ENCODE measurements at regions not wholly inside any gene's neighbourhood (a gene's known extent, or its start where the extent isn't known, plus 50 kb on each side); places are given as distances from the start of the nearest gene placed in this dataset.

DNA sequence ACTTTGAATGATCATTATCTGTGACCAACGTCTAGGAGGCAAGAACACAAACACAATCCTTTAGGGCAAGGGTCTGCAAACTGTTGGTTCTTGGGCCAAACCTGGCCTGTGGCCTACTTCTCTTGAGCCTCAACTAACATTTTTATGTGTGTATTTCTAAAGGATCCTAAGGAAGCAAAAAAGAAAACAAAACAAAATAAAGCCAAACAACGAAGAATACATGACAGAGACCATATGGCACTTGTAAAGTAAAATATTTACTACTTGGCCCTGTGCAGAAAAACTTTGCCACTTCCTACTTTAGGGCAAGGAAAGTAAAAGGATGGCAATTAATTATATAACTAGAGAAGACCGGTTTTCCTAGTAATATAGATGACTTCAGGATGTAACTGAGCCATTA lies 1056.2 kb downstream of the EPHA7 start:
- Histone ChIP-seq H3K27ac (ENCODE audit: low read depth, low read length) (no peak overlapping the region), H3K4me3 (ENCODE audit: low read depth, low read length) (no peak overlapping the region), H3K9me3 (ENCODE audit: control insufficient read depth, insufficient read depth, low read length) (no peaks in the 10 kb centered on the region), H3K27me3 (ENCODE audit: control insufficient read depth, insufficient read depth, low read length) (no peaks in the 10 kb centered on the region)
- no peak for DNase-seq (ENCODE audit: low read depth, low spot score)
- ChIA-PET CTCF (no interaction called here), POLR2A (no interaction called here)
- TF ChIP-seq, protein P1, sequence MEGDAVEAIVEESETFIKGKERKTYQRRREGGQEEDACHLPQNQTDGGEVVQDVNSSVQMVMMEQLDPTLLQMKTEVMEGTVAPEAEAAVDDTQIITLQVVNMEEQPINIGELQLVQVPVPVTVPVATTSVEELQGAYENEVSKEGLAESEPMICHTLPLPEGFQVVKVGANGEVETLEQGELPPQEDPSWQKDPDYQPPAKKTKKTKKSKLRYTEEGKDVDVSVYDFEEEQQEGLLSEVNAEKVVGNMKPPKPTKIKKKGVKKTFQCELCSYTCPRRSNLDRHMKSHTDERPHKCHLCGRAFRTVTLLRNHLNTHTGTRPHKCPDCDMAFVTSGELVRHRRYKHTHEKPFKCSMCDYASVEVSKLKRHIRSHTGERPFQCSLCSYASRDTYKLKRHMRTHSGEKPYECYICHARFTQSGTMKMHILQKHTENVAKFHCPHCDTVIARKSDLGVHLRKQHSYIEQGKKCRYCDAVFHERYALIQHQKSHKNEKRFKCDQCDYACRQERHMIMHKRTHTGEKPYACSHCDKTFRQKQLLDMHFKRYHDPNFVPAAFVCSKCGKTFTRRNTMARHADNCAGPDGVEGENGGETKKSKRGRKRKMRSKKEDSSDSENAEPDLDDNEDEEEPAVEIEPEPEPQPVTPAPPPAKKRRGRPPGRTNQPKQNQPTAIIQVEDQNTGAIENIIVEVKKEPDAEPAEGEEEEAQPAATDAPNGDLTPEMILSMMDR (IDR thresholded peaks at IDR 0.05; ENCODE audit: low read depth, low read length): no peak

DNA sequence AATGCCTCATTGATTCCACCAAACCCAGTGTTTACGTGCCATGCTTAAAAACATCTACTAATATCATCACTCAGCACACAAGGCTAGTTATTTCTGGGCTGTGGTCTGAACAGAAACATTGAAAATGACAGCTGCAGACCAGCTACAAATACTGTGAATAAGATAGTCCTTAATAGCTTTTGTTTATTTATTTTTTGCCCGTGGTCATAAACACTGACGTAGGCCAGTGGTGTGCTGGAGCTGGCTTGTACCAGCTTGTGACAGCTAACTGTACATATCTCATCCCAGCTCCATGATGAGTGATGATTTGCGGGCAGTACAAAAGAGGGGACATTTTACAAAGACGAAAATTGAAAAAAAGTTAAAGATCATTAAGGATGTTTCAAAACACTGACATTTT lies 1057.0 kb downstream of the EPHA7 start:
- DNase-seq (ENCODE audit: low read depth, low spot score): no peak
- POLR2A ChIA-PET: no interaction called here

DNA sequence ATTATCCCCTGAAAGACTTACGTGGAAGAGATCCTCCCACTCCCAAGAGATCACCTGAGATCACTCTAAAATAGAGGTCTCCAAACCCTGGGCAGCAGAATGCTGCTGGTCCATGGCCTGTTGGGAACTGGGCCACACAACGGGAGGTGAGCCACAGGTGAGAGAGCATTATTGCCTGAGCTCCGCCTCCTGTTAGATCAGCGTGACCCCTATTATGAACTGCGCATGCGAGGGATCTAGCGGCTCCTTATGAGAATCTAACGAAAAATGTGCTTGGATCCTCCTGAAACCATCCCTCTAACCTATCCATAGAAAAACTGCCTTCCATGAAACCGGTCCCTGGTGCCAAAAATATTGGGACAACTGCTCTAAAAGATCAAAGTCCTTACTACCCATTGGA lies 1057.4 kb downstream of the EPHA7 start:
- H3K27me3 ChIP-seq (ENCODE audit: control insufficient read depth, insufficient read depth, low read length): no peaks in the 10 kb centered on the region
- no peak for DNase-seq (ENCODE audit: low read depth, low spot score)
- H3K27ac ChIP-seq (ENCODE audit: low read depth, low read length): no peak overlapping the region
- no peak overlapping the region for H3K4me3 ChIP-seq (ENCODE audit: low read depth, low read length)
- TF ChIP-seq, protein P1 (IDR thresholded peaks at IDR 0.05; ENCODE audit: low read depth, low read length): no peak
- H3K9me3 ChIP-seq (ENCODE audit: control insufficient read depth, insufficient read depth, low read length): no peaks in the 10 kb centered on the region
- POLR2A ChIA-PET: no interaction called here
- CTCF ChIA-PET: no interaction called here

More for the DNA sequence above, 1057.0 kb downstream of the EPHA7 start:
- Histone ChIP-seq H3K9me3 (ENCODE audit: control insufficient read depth, insufficient read depth, low read length) (no peaks in the 10 kb centered on the region), H3K27ac (ENCODE audit: low read depth, low read length) (no peak overlapping the region), H3K27me3 (ENCODE audit: control insufficient read depth, insufficient read depth, low read length) (no peaks in the 10 kb centered on the region), H3K4me3 (ENCODE audit: low read depth, low read length) (no peak overlapping the region)
- TF ChIP-seq, protein P1 (IDR thresholded peaks at IDR 0.05; ENCODE audit: low read depth, low read length): no peak
- CTCF ChIA-PET: no interaction called here

DNA sequence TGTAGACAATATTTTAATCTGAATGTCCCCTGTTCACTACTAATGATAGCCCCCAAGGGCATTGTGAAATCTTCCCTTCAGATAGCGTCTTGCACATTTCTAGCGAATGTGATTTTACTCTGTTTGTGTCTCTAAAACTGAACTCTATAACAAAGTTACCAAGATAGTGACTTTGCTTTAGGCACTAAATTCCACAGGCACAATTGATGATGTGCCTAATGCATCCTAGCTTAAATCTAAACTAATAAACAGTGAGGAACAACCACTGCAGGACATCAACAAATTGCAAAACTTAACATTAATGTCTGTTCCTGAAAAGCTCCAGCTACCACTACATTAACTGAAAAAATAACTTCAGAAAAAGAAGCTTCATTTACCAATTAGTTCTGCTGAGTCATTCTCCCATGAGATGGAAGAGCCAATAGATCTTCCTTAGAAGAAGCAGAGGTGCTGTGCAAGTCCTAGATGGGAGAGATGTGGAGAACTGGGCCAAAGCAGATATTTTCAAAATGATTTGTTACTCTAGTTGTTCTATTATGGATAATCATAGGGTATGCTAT lies 1065.0 kb downstream of the EPHA7 start:
- Histone ChIP-seq H3K9me3 (ENCODE audit: control insufficient read depth, insufficient read depth, low read length) (no peaks in the 10 kb centered on the region), H3K4me3 (ENCODE audit: low read depth, low read length) (no peak overlapping the region), H3K27ac (ENCODE audit: low read depth, low read length) (no peak overlapping the region), H3K27me3 (ENCODE audit: control insufficient read depth, insufficient read depth, low read length) (no peaks in the 10 kb centered on the region)
- DNase-seq (ENCODE audit: low read depth, low spot score): no peak
- TF ChIP-seq, protein P1 (IDR thresholded peaks at IDR 0.05; ENCODE audit: low read depth, low read length): no peak
- CTCF ChIA-PET: no interaction called here
- POLR2A ChIA-PET: no interaction called here

DNA sequence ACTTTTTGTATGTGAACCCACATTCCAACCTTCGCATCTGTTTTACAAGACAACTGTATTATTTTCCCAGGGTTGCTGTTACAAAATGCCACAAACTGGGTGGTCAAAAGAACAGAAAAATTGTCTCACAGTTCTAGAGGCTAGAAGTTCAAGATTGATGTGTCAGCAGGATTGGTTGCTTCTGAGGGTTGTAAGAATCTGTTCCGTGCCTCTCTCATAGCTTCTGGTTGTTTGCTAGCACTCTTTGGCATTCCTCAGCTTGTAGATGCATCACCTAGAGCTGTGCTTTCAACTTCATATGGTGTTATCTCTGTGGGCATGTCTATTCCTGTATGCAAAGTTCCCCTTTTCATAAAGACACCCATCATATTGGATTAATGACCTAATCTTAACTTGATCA lies 1067.2 kb downstream of the EPHA7 start:
- POLR2A ChIA-PET: no interaction called here
- Histone ChIP-seq H3K9me3 (ENCODE audit: control insufficient read depth, insufficient read depth, low read length) (no peaks in the 10 kb centered on the region), H3K27ac (ENCODE audit: low read depth, low read length) (no peak overlapping the region), H3K27me3 (ENCODE audit: control insufficient read depth, insufficient read depth, low read length) (no peaks in the 10 kb centered on the region), H3K4me3 (ENCODE audit: low read depth, low read length) (no peak overlapping the region)
- CTCF ChIA-PET: no interaction called here
- DNase-seq (ENCODE audit: low read depth, low spot score): no peak
- TF ChIP-seq, protein P1 (IDR thresholded peaks at IDR 0.05; ENCODE audit: low read depth, low read length): no peak

Measured in AG04450 (cell line).